ENCODE measurements at regions not wholly inside any gene's neighbourhood (a gene's known extent, or its start where the extent isn't known, plus 50 kb on each side); places are given as distances from the start of the nearest gene placed in this dataset.

DNA sequence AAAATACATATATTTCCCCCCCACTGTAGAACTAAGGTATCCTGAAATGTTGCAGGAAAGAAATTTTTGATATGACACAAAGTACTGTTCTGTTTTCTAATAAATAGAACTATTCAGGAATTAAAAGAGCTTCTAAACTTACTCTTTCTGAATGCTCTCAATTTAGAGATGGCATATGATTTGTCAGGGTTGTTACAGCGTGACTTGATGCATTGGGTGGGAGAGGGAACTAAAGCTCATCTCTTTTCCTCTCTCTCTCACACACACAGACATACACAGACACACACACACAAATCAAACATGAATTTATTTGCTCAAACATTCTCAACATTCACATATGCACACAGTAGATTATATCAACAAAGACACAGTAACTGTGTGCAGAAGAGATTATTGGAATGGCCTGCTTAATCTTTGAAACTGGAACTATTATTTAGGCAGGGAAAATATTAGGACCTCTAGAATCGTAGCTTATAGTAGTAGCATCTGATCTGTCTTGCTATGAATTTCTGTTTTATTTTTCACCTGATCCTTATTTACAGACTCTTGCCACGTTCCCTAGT, 807.4 kb upstream of the GBE1 start:
- TF ChIP-seq POLR2AphosphoS5 (IDR thresholded peaks at IDR 0.05) (no peak), EP300 (IDR thresholded peaks at IDR 0.05) (no peak), POLR2A (IDR thresholded peaks at IDR 0.05) (no peak)
- TF ChIP-seq, protein P1, sequence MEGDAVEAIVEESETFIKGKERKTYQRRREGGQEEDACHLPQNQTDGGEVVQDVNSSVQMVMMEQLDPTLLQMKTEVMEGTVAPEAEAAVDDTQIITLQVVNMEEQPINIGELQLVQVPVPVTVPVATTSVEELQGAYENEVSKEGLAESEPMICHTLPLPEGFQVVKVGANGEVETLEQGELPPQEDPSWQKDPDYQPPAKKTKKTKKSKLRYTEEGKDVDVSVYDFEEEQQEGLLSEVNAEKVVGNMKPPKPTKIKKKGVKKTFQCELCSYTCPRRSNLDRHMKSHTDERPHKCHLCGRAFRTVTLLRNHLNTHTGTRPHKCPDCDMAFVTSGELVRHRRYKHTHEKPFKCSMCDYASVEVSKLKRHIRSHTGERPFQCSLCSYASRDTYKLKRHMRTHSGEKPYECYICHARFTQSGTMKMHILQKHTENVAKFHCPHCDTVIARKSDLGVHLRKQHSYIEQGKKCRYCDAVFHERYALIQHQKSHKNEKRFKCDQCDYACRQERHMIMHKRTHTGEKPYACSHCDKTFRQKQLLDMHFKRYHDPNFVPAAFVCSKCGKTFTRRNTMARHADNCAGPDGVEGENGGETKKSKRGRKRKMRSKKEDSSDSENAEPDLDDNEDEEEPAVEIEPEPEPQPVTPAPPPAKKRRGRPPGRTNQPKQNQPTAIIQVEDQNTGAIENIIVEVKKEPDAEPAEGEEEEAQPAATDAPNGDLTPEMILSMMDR (IDR thresholded peaks at IDR 0.05) = no peak
- Histone ChIP-seq H3K4me3 (no peak overlapping the region), H3K36me3 (no peaks in the 10 kb centered on the region), H3K27me3 (no peaks in the 10 kb centered on the region), H3K27ac (no peak overlapping the region), H3K4me1 (no peaks in the 10 kb centered on the region), H3K9me3 (no peaks in the 10 kb centered on the region)
- DNase-seq (no peak), ATAC-seq (ENCODE audit: low FRiP score in 2 of 2) (no peak)
- 61 to 65% methylated on average over 3 of the region's 3 CpGs for WGBS, 2 donors

DNA sequence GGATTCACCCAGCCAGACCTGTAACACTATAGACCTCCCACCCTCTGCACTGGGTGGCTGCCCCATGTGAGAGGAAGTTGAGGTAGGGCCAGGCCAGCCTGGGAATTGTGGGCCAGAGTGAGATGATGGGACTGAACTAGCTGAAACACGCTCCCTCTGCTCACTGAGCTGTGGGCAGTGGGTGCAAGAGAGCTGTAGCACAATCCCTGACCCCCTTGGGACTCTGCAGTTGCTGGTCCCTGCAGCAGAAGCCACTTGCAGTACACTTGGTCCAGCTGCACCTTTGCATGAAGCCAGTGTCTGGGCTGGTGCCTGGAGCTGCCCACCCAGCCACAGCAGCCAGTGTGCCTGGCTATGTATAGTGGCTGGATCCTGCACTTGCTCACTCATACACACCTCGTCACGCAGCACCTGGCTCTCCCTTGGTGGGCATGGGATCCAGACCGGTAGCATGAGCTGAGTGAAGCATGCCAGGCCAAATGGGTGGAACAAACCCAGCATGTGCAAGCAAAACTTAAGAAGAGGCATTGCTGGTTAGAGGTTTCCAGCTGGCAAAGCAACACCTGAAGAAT, 805.7 kb upstream of the GBE1 start:
- TF ChIP-seq EP300 (IDR thresholded peaks at IDR 0.05) (no peak), POLR2A (IDR thresholded peaks at IDR 0.05) (no peak), POLR2AphosphoS5 (IDR thresholded peaks at IDR 0.05) (no peak)
- TF ChIP-seq, protein P1 (IDR thresholded peaks at IDR 0.05) = no peak
- peak in 1 of 2 donors; percentile 17 for DNase-seq
- Histone ChIP-seq H3K9me3 (no peaks in the 10 kb centered on the region), H3K27ac (no peak overlapping the region), H3K27me3 (no peaks in the 10 kb centered on the region), H3K4me3 (no peak overlapping the region), H3K4me1 (no peaks in the 10 kb centered on the region), H3K36me3 (no peaks in the 10 kb centered on the region)
- no peak for ATAC-seq (ENCODE audit: low FRiP score in 2 of 2)
- WGBS, 2 donors = 82% methylated on average over 4 of the region's 4 CpGs; no CpG with 5 or more reads in 1 of the 2 donors

DNA sequence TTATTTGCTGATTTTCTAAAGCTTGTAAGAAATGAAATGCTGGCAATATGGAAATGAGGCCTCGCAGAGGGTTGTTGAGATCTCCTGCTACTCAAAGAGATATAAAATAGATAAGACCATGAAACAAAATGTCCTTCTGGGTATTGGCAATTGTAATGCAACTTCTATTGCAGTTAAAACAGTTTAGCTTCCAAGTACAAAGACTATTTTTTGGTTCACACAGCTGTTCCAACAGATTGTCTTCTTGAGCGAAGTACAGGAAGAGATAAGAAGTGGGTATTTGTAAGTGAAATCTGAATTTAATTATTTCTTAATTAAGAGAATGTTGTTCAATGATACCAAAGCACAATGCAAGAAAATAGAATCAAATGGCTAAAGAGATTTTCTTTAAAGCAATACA, 801.5 kb upstream of the GBE1 start:
- DNase-seq (no peak), ATAC-seq (ENCODE audit: low FRiP score in 2 of 2) (no peak)
- H3K27ac ChIP-seq = no peak overlapping the region
- H3K4me3 ChIP-seq = no peak overlapping the region
- H3K36me3 ChIP-seq = no peaks in the 10 kb centered on the region
- WGBS, 2 donors = 69 to 87% methylated on average over 2 of the region's 2 CpGs
- TF ChIP-seq EP300 (IDR thresholded peaks at IDR 0.05) = no peak
- H3K4me1 ChIP-seq = no peaks in the 10 kb centered on the region
- no peaks in the 10 kb centered on the region for H3K27me3 ChIP-seq
- no peaks in the 10 kb centered on the region for H3K9me3 ChIP-seq

DNA sequence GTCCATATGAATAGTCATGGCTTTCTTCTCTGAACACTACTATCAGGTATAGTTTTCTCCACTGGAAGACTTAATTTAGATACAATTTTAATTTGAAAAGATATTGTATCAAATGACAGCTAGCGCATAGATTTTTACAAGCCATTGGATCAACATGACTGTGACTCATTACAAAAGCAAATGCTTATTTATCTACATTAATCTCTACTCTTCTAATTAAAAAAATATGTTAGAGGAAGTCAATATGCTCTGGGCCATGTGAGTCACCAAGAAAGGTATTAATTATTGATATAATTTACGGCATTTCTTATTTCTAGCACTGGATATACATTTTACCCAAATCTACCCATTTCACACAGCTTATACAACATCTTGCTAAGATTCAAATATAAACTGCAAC, 800.3 kb upstream of the GBE1 start:
- DNase-seq (no peak), ATAC-seq (ENCODE audit: low FRiP score in 2 of 2) (no peak)
- Histone ChIP-seq H3K9me3 (no peaks in the 10 kb centered on the region), H3K27me3 (no peaks in the 10 kb centered on the region), H3K4me3 (no peak overlapping the region), H3K27ac (no peak overlapping the region), H3K4me1 (no peaks in the 10 kb centered on the region), H3K36me3 (no peaks in the 10 kb centered on the region)
- TF ChIP-seq EP300 (IDR thresholded peaks at IDR 0.05) (no peak), POLR2AphosphoS5 (IDR thresholded peaks at IDR 0.05) (no peak), POLR2A (IDR thresholded peaks at IDR 0.05) (no peak)
- TF ChIP-seq, protein P1 (IDR thresholded peaks at IDR 0.05) = no peak
- 96 to 97% methylated on average over 2 of the region's 2 CpGs for WGBS, 2 donors

DNA sequence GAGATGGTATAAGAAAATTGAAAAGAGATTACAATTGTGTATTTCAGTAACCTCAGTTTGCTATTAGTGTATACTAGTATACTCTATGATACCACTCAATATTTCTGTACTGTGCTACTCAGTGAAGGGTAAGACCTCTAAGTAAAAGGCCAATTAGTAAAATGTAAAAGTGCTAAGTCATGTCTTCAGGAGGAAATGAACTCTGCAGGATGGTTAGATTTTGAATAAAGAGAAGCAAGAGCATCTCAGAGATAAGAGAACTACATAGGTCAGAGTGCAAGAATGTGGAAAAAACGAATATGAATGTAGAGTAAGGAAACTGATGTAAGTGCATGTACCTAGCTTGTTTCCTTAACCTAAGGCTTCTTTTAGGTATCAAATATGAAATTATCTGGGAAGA, 796.6 kb upstream of the GBE1 start:
- TF ChIP-seq EP300 (IDR thresholded peaks at IDR 0.05) (no peak), POLR2AphosphoS5 (IDR thresholded peaks at IDR 0.05) (no peak), POLR2A (IDR thresholded peaks at IDR 0.05) (no peak)
- TF ChIP-seq, protein P1 (IDR thresholded peaks at IDR 0.05) = no peak
- WGBS, 2 donors = 30 to 44% methylated on average over 1 of the region's 1 CpG
- Histone ChIP-seq H3K27me3 (no peaks in the 10 kb centered on the region), H3K27ac (no peak overlapping the region), H3K9me3 (no peaks in the 10 kb centered on the region), H3K4me1 (no peaks in the 10 kb centered on the region), H3K4me3 (no peak overlapping the region), H3K36me3 (no peaks in the 10 kb centered on the region)
- no peak for ATAC-seq (ENCODE audit: low FRiP score in 2 of 2)
- DNase-seq = no peak

Measured in upper lobe of left lung (tissue), 6 donors.